ENCODE measurements at regions not wholly inside any gene's neighbourhood (a gene's known extent, or its start where the extent isn't known, plus 50 kb on each side); places are given as distances from the start of the nearest gene placed in this dataset.

DNA sequence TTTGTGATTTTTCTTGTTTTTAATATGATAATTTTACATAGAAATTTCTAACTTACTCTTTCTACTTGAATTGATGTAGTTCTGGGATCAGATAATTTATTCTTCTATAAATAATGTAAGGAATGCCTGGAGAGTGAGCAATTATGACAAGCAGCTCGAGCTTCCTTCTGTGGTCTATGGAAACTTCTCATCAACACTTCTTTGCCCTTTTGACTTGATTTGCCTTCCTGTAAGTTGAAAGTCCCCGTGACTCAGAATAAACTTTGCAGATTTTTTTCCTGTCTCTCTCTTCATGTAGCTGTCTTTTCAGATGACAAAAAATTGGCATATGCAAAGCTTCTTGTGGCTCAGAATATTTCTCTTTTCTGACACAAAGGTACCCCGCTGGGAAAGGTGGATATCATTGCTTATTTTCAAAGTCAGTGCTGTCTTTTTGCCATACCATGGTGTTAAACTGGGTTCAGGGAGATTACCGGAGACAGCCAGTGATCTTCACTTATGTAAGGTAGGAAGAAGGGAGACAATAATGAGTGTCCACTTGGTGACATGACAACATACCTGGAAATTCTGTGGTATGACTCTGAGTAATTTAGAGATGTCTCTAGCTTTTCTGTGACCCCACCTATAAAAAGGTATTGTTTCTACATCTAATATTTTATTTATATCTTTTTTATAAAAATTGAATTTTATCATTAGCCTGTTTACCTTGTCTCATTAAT is 278.6 kb upstream of the GNPDA2 start:
- no peak overlapping the region for H3K9ac ChIP-seq (replicated peaks; ENCODE audit: extremely low read depth, insufficient read depth, low read length)
- ChIA-PET CTCF (no interaction called here), POLR2A (no interaction called here)
- FAIRE-seq, result no peak
- H3K27ac ChIP-seq (ENCODE audit: insufficient read depth, low read depth, low read length), result no peak overlapping the region
- no peaks in the 10 kb centered on the region for H3K36me3 ChIP-seq (ENCODE audit: control insufficient read depth in 2 of 2, extremely low read depth in 1 of 2, insufficient read depth in 2 of 2, low read length in 2 of 2)
- no peaks in the 10 kb centered on the region for H3K9me1 ChIP-seq (replicated peaks; ENCODE audit: control insufficient read depth, extremely low read depth, insufficient read depth, low read length)
- no peak for TF ChIP-seq GATA2 (IDR thresholded peaks at IDR 0.05; ENCODE audit: insufficient read depth, insufficient read length, low read depth, low read length)
- no peak for TF ChIP-seq JUN (IDR thresholded peaks at IDR 0.05; ENCODE audit: borderline replicate concordance, insufficient read depth, insufficient read length, low read depth)
- TF ChIP-seq POLR2AphosphoS5 (IDR thresholded peaks at IDR 0.05; ENCODE audit: insufficient read depth, low read depth, low read length), result no peak
- no peak for TF ChIP-seq POLR2A (IDR thresholded peaks at IDR 0.05; ENCODE audit: low read depth, low read length)
- TF ChIP-seq MAX (IDR thresholded peaks at IDR 0.05; ENCODE audit: insufficient read depth, insufficient read length), result no peak
- TF ChIP-seq FOS (IDR thresholded peaks at IDR 0.05; ENCODE audit: borderline replicate concordance, insufficient read depth, low read length), result no peak
- no peak for TF ChIP-seq EZH2 (IDR thresholded peaks at IDR 0.05; ENCODE audit: borderline replicate concordance, low read depth, low read length, severe bottlenecking)
- TF ChIP-seq MYC (IDR thresholded peaks at IDR 0.05; ENCODE audit: low read depth, low read length), result no peak
- TF ChIP-seq, protein P1, sequence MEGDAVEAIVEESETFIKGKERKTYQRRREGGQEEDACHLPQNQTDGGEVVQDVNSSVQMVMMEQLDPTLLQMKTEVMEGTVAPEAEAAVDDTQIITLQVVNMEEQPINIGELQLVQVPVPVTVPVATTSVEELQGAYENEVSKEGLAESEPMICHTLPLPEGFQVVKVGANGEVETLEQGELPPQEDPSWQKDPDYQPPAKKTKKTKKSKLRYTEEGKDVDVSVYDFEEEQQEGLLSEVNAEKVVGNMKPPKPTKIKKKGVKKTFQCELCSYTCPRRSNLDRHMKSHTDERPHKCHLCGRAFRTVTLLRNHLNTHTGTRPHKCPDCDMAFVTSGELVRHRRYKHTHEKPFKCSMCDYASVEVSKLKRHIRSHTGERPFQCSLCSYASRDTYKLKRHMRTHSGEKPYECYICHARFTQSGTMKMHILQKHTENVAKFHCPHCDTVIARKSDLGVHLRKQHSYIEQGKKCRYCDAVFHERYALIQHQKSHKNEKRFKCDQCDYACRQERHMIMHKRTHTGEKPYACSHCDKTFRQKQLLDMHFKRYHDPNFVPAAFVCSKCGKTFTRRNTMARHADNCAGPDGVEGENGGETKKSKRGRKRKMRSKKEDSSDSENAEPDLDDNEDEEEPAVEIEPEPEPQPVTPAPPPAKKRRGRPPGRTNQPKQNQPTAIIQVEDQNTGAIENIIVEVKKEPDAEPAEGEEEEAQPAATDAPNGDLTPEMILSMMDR (IDR thresholded peaks at IDR 0.05; ENCODE audit: extremely low read depth in 1 of 2, insufficient read depth in 1 of 2, low read depth in 1 of 2, low read length in 2 of 2), result no peak
- H2AFZ ChIP-seq (ENCODE audit: low read depth, low read length), result no peak overlapping the region
- no peaks in the 10 kb centered on the region for H3K9me3 ChIP-seq (replicated peaks; ENCODE audit: control insufficient read depth, insufficient read depth, low read length)
- H3K27me3 ChIP-seq (ENCODE audit: control insufficient read depth in 2 of 2, insufficient read depth in 2 of 2, low read length in 2 of 2), result no peaks in the 10 kb centered on the region
- no peaks in the 10 kb centered on the region for H3K4me1 ChIP-seq (ENCODE audit: control insufficient read depth, extremely low read depth, insufficient read depth, low read length)
- BruUV-seq (replicated peaks), result no TSS peak
- intact Hi-C loops (cut with micrococcal nuclease) (no loop called here), dilution Hi-C loops (cut with MboI; ENCODE audit: extremely low pct_ligation_motif_present, low sequenced_read_pairs) (no loop called here)
- H4K20me1 ChIP-seq (replicated peaks; ENCODE audit: control insufficient read depth, extremely low read depth, insufficient read depth, low read length), result no peaks in the 10 kb centered on the region
- H3K79me2 ChIP-seq (ENCODE audit: control insufficient read depth, insufficient read depth, low read length), result no peaks in the 10 kb centered on the region
- DNase-seq (ENCODE audit: low read depth, low spot score), result no peak
- no peak overlapping the region for H3K4me2 ChIP-seq (ENCODE audit: insufficient read depth, low read length)
- no peak overlapping the region for H3K4me3 ChIP-seq (replicated peaks in 1 of 3; ENCODE audit: insufficient read depth in 1 of 3, low read depth in 1 of 3, low read length in 3 of 3)

Measured in endothelial cell of umbilical vein (primary cell).